ENCODE measurements at regions not wholly inside any gene's neighbourhood (a gene's known extent, or its start where the extent isn't known, plus 50 kb on each side); places are given as distances from the start of the nearest gene placed in this dataset.
A peak's percentile ranks its signal among the peaks of the same experiment; 100 is the strongest.

DNA sequence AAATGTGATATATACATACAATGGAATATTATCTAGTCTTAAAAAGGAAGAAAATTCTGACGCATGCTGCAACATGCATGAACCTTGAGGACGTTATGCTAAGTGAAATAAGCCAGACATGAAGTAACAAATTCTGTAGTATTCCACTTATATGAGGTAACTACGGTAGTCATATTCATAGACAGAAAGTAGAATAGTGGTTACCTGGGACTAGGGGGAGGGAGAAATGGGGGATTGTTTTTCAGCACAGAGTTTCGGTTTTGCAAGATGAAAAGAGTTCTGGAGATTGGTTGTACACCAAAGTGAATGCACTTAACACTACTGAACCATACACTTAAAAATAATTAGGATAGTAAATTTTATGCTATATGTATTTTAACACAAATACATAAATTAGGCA lies 192.3 kb upstream of the FOXN2 start (continued):
- TF ChIP-seq ETS2 (tag; IDR thresholded peaks at IDR 0.05; ENCODE audit: borderline replicate concordance, poor library complexity, severe bottlenecking), result no peak
- TF ChIP-seq TARDBP (IDR thresholded peaks at IDR 0.05), result no peak
- TF ChIP-seq ZNF707 (CRISPR knock-in tag; conservative IDR thresholded peaks at IDR 0.05), result no peak
- TF ChIP-seq SIX5 (IDR thresholded peaks at IDR 0.05; ENCODE audit: borderline replicate concordance in 1 of 2, insufficient read depth in 1 of 2, low read depth in 1 of 2, low read length in 2 of 2), result no peak
- no peak for TF ChIP-seq ZNF408 (CRISPR knock-in tag; IDR thresholded peaks at IDR 0.05; ENCODE audit: low read depth)
- no peak for TF ChIP-seq FOXO4 (CRISPR knock-in tag; IDR thresholded peaks at IDR 0.05)

DNA sequence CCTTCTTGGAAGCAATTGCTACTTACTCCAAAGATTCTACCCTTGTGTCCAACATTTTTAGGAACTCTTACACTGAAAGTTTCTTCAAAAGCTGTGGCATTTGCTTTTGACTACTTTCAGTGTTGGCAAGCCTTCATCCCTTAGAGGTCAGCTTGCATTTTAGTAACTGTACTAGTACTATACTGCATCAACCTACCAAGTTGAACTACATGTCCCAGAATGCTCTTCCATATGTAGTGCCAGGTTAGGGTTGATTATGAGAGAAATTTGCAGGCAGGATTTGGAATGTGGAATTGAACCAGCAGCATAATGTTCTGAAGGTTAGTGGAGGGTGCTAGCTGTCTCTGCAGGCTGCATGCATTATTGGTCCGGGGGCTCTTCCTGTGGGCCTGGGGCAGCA lies 189.9 kb upstream of the FOXN2 start:
- Histone ChIP-seq H3K4me1 (replicated peaks in 1 of 2; ENCODE audit: control insufficient read depth in 2 of 2, insufficient read depth in 2 of 2, low read length in 2 of 2) (peaks cover 8 to 12% of the 10 kb centered on the region in 2 experiments; a peak in 3 of 5 replicates), H3K9me1 (ENCODE audit: control insufficient read depth, insufficient read depth, low read length) (no peaks in the 10 kb centered on the region), H3K79me2 (ENCODE audit: control insufficient read depth, insufficient read depth, low read length) (no peaks in the 10 kb centered on the region), H3K27me3 (ENCODE audit: control insufficient read depth in 2 of 2, insufficient read depth in 2 of 2, low read length in 2 of 2) (no peaks in the 10 kb centered on the region), H4K20me1 (replicated peaks; ENCODE audit: control insufficient read depth, insufficient read depth, low read length) (no peaks in the 10 kb centered on the region), H3K9me3 (replicated peaks; ENCODE audit: control insufficient read depth, insufficient read depth, low read depth, low read length) (no peaks in the 10 kb centered on the region), H3K4me3 (no peak overlapping the region), H3K9ac (ENCODE audit: insufficient read depth in 1 of 2, low read depth in 2 of 2, low read length in 2 of 2) (no peak overlapping the region), H3K4me2 (ENCODE audit: insufficient read depth, low read length) (no peak overlapping the region), H3K27ac (ENCODE audit: extremely low read depth, low read depth, low read length) (no peak overlapping the region), H3K36me3 (ENCODE audit: control insufficient read depth, insufficient read depth, low read length) (no peaks in the 10 kb centered on the region), H2AFZ (ENCODE audit: low read depth, low read length) (0 out of 2 replicates have a peak overlapping the region, but pooled peaks have one; percentile 4)
- no peak for DNase-seq (ENCODE audit: extremely low read depth in 1 of 4, low spot score in 3 of 4)
- CTCF ChIA-PET (ENCODE audit: low intra/inter-chr PET ratio), result no interaction called here
- intact Hi-C loops (cut with micrococcal nuclease) (no loop called here), in situ Hi-C loops (cut with MboI) (no loop called here)
- POLR2A ChIA-PET, result no interaction called here
- no peak for TF ChIP-seq FOXK2 (conservative IDR thresholded peaks at IDR 0.05 in 1 of 2, IDR thresholded peaks at IDR 0.05 in 1 of 2; ENCODE audit: low read depth in 2 of 2)
- TF ChIP-seq HCFC1 (IDR thresholded peaks at IDR 0.05; ENCODE audit: low read depth, low read length), result peak; percentile 43; the same call in 1 of the 2 replicates
- 0 out of 3 replicates have a peak, but pooled peaks have one; percentile 17 for ATAC-seq
- no TSS peak for BruUV-seq (replicated peaks)
- no peak for FAIRE-seq
- WGBS (ENCODE audit: insufficient coverage, low coverage, missing lambda C conversion rate), result 56% methylated on average over 1 of the region's 1 CpG

All from K562 (cell line).